HepG2 (cell line): ENCODE measurements at regions not wholly inside any gene's neighbourhood (a gene's known extent, or its start where the extent isn't known, plus 50 kb on each side); places are given as distances from the start of the nearest gene placed in this dataset.

ENCODE experiments used
- ATAC-seq: fragments of 200-7000 bp; cut with Tn5 transposase; 3 replicates; pipeline ENCODE4 v1.9.1; 2020; ENCODE audit warnings: mild to moderate bottlenecking, moderate library complexity
- BruUV-seq: library from RNA; stranded (reverse); fragments of 400-500 nt; replicated peaks from 2 replicates; lab custom pipeline; 2021; lab: Mats Ljungman, UMichigan
- CTCF ChIA-PET: fragments of 300-600 bp; formaldehyde crosslinking; extraction: SDS; loops from one replicate; lab custom pipeline; 2021; ENCODE audit warnings: low total read pairs, inconsistent platforms, low intra/inter-chr PET ratio; lab: Yijun Ruan, JAX
- POLR2A ChIA-PET: fragments of 350-600 bp; sonication (Branson Sonifier 250); formaldehyde crosslinking; loops from one replicate; lab custom pipeline; 2020; ENCODE audit warnings: antibody characterized with exemption, inconsistent platforms; lab: Yijun Ruan, JAX
- DNase-seq: peaks from one replicate; pipeline ENCODE4 v3.0.0-alpha.2; 2015; ENCODE audit warnings: low spot score
- FAIRE-seq: peaks from 3 replicates; lab custom pipeline; 2011; peaks lifted over from hg19 to GRCh38; lab: Jason Lieb, UNC
- H2AFZ ChIP-seq: one replicate; pipeline ENCODE4 v1.6.1; 2011; ENCODE audit warnings: low read length, inconsistent platforms
- H3K27ac ChIP-seq: fragments of 300-600 bp; 3 replicates; pipeline ENCODE4 v1.8.0; 2011; ENCODE audit warnings: mixed run types, mild to moderate bottlenecking, mixed read lengths, low read length, inconsistent platforms; ENCODE audit not compliant: insufficient read depth; ENCODE audit errors: extremely low read length
- H3K27me3 ChIP-seq, 2 experiments: fragments of 200-600 bp in 1 of 2; 2 replicates in 1 of 2; 3 replicates in 1 of 2; pipeline versions ENCODE4 v1.6.0 to v1.8.0; 2011; ENCODE audit warnings: low read length in 2 of 2, mild to moderate bottlenecking in 2 of 2, moderate library complexity in 2 of 2, inconsistent platforms in 1 of 2; ENCODE audit not compliant: insufficient read depth in 2 of 2, control insufficient read depth in 1 of 2
- H3K36me3 ChIP-seq, 2 experiments: fragments of 200-600 bp in 1 of 2; replicated peaks in 1 of 2; 2 replicates in 1 of 2; 3 replicates in 1 of 2; pipeline versions ENCODE4 v1.5.1 to v1.8.0; 2011; ENCODE audit warnings: low read length in 2 of 2, inconsistent platforms in 1 of 2; ENCODE audit not compliant: insufficient read depth in 2 of 2, control insufficient read depth in 1 of 2
- H3K4me1 ChIP-seq: 2 replicates; pipeline ENCODE4 v1.5.1; 2012; ENCODE audit warnings: low read length, inconsistent platforms; ENCODE audit not compliant: insufficient read depth
- H3K4me2 ChIP-seq: 2 replicates; pipeline ENCODE4 v1.6.0; 2011; ENCODE audit warnings: low read depth, low read length, inconsistent platforms
- H3K4me3 ChIP-seq, 3 experiments: fragments of 200-600 bp in 1 of 3; sonication (generic), shearing (Covaris generic) in 1 of 3; replicated peaks in 1 of 3; 2 replicates each; pipeline ENCODE4 v1.5.1; 2011 to 2016; ENCODE audit warnings: low read length in 3 of 3, inconsistent platforms in 2 of 3, low read depth in 2 of 3, mild to moderate bottlenecking in 2 of 3, control low read depth in 1 of 3, mixed read lengths in 1 of 3; ENCODE audit not compliant: insufficient read depth in 1 of 3
- H3K79me2 ChIP-seq: one replicate; pipeline ENCODE4 v1.6.1; 2011; ENCODE audit warnings: low read length, inconsistent platforms; ENCODE audit not compliant: insufficient read depth
- H3K9ac ChIP-seq: 2 replicates; pipeline ENCODE4 v1.6.0; 2011; ENCODE audit warnings: mild to moderate bottlenecking, low read depth, low read length, inconsistent platforms; ENCODE audit not compliant: insufficient read depth
- H3K9me3 ChIP-seq: 2 replicates; pipeline ENCODE4 v1.5.1; 2012; ENCODE audit warnings: mild to moderate bottlenecking, low read length
- H4K20me1 ChIP-seq: 2 replicates; pipeline ENCODE4 v1.6.0; 2011; ENCODE audit warnings: inconsistent platforms, mild to moderate bottlenecking, low read length, moderate library complexity; ENCODE audit not compliant: insufficient read depth
- CAMTA2 ChIP-seq: sonication (generic); formaldehyde crosslinking; IDR thresholded peaks from 2 replicates; pipeline ENCODE4 v1.4.0; 2020; ENCODE audit warnings: mild to moderate bottlenecking, missing genetic modification reagents, borderline replicate concordance
- DNMT3B ChIP-seq: conservative IDR thresholded peaks from 2 replicates; pipeline ENCODE4 v1.6.1; 2016; ENCODE audit warnings: missing biosample characterization, control low read depth
- KDM3A ChIP-seq: IDR thresholded peaks from 2 replicates; pipeline ENCODE4 v1.6.1; 2018; ENCODE audit warnings: low read depth, missing compliant biosample characterization
- MEIS2 ChIP-seq: sonication (generic); formaldehyde crosslinking; IDR thresholded peaks from 2 replicates; pipeline ENCODE4 v1.9.0; 2021; ENCODE audit warnings: mild to moderate bottlenecking, missing genetic modification reagents
- PRMT3 ChIP-seq: sonication (generic); formaldehyde crosslinking; IDR thresholded peaks from 2 replicates; pipeline ENCODE4 v1.8.1; 2022; ENCODE audit warnings: low read depth, mild to moderate bottlenecking, moderate library complexity, missing genetic modification reagents, borderline replicate concordance
- REXO4 ChIP-seq: sonication (generic); formaldehyde crosslinking; IDR thresholded peaks from 2 replicates; pipeline ENCODE4 v1.8.0; 2022; ENCODE audit warnings: missing genetic modification reagents, mild to moderate bottlenecking, borderline replicate concordance
- RFXAP ChIP-seq: sonication (generic); formaldehyde crosslinking; IDR thresholded peaks from 2 replicates; pipeline ENCODE4 v1.4.0; 2020; ENCODE audit warnings: missing genetic modification reagents, borderline replicate concordance
- SAFB2 ChIP-seq: sonication (generic); formaldehyde crosslinking; IDR thresholded peaks from 2 replicates; pipeline ENCODE4 v1.5.1; 2020; ENCODE audit warnings: missing genetic modification reagents, low read depth, mild to moderate bottlenecking, borderline replicate concordance
- SP1 ChIP-seq, 2 experiments: fragments of 450-650 bp in 1 of 2; sonication (generic) in 1 of 2; formaldehyde crosslinking in 1 of 2; IDR thresholded peaks; 2 replicates each; pipeline versions ENCODE4 v1.4.0 to v1.6.1; 2016 to 2020; ENCODE audit warnings: missing genetic modification reagents in 1 of 2
- SPEN ChIP-seq: sonication (generic); formaldehyde crosslinking; IDR thresholded peaks from 2 replicates; pipeline ENCODE4 v1.5.1; 2020; ENCODE audit warnings: low read depth, mild to moderate bottlenecking, missing genetic modification reagents
- SRF ChIP-seq: IDR thresholded peaks from 2 replicates; pipeline ENCODE4 v1.6.1; 2011; ENCODE audit warnings: mild to moderate bottlenecking, low read depth, low read length, moderate library complexity
- ZNF121 ChIP-seq: sonication (generic); formaldehyde crosslinking; IDR thresholded peaks from 2 replicates; pipeline ENCODE4 v1.5.0; 2020; ENCODE audit warnings: mild to moderate bottlenecking, missing genetic modification reagents
- ZNF138 ChIP-seq: sonication (generic); formaldehyde crosslinking; IDR thresholded peaks from 2 replicates; pipeline ENCODE4 v1.5.0; 2020; ENCODE audit warnings: mild to moderate bottlenecking, low read depth, missing genetic modification reagents
- ZNF562 ChIP-seq: sonication (generic); formaldehyde crosslinking; IDR thresholded peaks from 2 replicates; pipeline ENCODE4 v1.8.0; 2022; ENCODE audit warnings: missing genetic modification reagents, borderline replicate concordance
- WGBS: methylation state at CpG from one replicate; pipeline ENCODE4 v1.1.6; 2017; ENCODE audit warnings: low lambda C conversion rate; 5-methylcytosine and 5-hydroxymethylcytosine counted together
- in situ Hi-C: cut with HindIII; loops from 2 replicates; pipeline ENCODE4 v1.10.0; 2017; ENCODE audit warnings: low pct_unique_long_range_greater_than_20kb; ENCODE audit not compliant: extremely low pct_ligation_motif_present
- intact Hi-C: fragments of 100-400 bp; cut with micrococcal nuclease; formaldehyde crosslinking; loops from one replicate; pipeline ENCODE4 v1.10.0; 2022; ENCODE audit not compliant: unreplicated experiment
- TF ChIP-seq, protein P1 (sequence below): IDR thresholded peaks from 2 replicates; pipeline ENCODE4 v1.6.1; 2012; ENCODE audit warnings: inconsistent platforms
- TF ChIP-seq, protein P2 (sequence below): IDR thresholded peaks from 2 replicates; pipeline ENCODE4 v1.6.1; 2016; ENCODE audit warnings: mild to moderate bottlenecking
- TF ChIP-seq, protein P3 (sequence below): sonication (generic); formaldehyde crosslinking; IDR thresholded peaks from 2 replicates; pipeline ENCODE4 v1.8.0; 2022; ENCODE audit warnings: mild to moderate bottlenecking, missing genetic modification reagents, borderline replicate concordance
- TF ChIP-seq, protein P4 (sequence below): sonication (generic); formaldehyde crosslinking; IDR thresholded peaks from 2 replicates; pipeline ENCODE4 v1.4.0; 2020; ENCODE audit warnings: missing genetic modification reagents, mild to moderate bottlenecking, borderline replicate concordance
- TF ChIP-seq, protein P5 (sequence below): sonication (generic); formaldehyde crosslinking; IDR thresholded peaks from 2 replicates; pipeline ENCODE4 v1.5.1; 2020; ENCODE audit warnings: missing genetic modification reagents, mild to moderate bottlenecking, borderline replicate concordance

DNA sequence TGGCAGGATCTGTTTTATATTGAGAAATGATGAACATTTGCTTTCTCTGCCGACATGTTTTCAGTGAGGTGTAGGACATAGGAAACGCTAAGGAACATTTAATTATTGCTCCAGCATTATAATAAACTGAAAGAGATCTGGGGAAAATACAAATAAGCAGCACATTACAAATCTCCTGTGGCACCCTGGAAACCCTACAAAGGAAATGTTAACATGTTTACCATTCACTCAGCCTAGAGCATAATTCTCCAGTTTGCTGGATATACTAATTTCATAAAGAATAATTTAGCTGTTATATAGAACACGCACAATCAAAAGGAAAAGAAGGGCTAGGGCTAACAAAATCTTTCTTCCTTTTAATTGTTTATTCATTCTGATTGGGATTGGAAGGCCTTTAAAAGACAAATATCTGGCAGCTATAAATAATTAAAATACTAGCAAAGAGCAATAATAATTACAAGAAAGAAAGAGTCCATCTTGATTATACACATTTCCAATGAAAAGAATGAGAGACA is 299.4 kb downstream of the CRPPA start (continued):
- no peak for TF ChIP-seq ZNF562 (CRISPR knock-in tag)
- TF ChIP-seq MEIS2, result no peak
- TF ChIP-seq REXO4, result no peak
- no peak for TF ChIP-seq SRF
- TF ChIP-seq, protein P1, sequence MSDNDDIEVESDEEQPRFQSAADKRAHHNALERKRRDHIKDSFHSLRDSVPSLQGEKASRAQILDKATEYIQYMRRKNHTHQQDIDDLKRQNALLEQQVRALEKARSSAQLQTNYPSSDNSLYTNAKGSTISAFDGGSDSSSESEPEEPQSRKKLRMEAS, result no peak
- no peak for TF ChIP-seq PRMT3 (CRISPR knock-in tag)
- TF ChIP-seq, protein P2, sequence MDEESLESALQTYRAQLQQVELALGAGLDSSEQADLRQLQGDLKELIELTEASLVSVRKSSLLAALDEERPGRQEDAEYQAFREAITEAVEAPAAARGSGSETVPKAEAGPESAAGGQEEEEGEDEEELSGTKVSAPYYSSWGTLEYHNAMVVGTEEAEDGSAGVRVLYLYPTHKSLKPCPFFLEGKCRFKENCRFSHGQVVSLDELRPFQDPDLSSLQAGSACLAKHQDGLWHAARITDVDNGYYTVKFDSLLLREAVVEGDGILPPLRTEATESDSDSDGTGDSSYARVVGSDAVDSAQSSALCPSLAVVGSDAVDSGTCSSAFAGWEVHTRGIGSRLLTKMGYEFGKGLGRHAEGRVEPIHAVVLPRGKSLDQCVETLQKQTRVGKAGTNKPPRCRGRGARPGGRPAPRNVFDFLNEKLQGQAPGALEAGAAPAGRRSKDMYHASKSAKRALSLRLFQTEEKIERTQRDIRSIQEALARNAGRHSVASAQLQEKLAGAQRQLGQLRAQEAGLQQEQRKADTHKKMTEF (CRISPR knock-in tag), result no peak
- TF ChIP-seq, all 625 proteins: peak for 0

DNA sequence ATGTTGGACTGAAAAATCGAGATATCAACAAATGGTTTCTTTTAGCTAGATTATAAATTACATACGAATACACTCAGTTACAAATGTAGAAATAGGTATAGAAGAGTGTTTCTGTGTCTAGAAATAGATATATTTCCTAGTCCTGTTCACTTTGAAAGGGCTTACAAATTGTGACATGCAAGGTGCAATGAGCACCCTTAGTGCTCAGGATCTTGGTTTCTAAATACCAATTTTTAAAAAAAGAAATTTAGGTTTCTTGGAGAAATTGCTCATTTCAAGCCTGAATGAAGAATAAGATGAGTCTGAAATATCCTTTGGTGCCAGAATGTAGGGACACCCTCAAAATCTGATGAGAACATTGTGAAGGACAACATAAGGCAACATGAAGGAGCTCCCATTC is 306.0 kb downstream of the CRPPA start:
- in situ Hi-C loops, result no loop called here
- TF ChIP-seq, protein P3, sequence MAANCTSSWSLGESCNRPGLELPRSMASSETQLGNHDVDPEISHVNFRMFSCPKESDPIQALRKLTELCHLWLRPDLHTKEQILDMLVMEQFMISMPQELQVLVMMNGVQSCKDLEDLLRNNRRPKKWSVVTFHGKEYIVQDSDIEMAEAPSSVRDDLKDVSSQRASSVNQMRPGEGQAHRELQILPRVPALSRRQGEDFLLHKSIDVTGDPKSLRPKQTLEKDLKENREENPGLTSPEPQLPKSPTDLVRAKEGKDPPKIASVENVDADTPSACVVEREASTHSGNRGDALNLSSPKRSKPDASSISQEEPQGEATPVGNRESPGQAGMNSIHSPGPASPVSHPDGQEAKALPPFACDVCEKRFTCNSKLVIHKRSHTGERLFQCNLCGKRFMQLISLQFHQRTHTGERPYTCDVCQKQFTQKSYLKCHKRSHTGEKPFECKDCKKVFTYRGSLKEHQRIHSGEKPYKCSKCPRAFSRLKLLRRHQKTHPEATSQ (CRISPR knock-in tag), result no peak
- no peak for TF ChIP-seq RFXAP (CRISPR knock-in tag)
- TF ChIP-seq, protein P4, sequence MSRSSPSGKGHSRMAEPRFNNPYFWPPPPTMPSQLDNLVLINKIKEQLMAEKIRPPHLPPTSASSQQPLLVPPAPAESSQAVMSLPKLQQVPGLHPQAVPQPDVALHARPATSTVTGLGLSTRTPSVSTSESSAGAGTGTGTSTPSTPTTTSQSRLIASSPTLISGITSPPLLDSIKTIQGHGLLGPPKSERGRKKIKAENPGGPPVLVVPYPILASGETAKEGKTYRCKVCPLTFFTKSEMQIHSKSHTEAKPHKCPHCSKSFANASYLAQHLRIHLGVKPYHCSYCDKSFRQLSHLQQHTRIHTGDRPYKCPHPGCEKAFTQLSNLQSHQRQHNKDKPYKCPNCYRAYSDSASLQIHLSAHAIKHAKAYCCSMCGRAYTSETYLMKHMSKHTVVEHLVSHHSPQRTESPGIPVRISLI (CRISPR knock-in tag), result no peak
- TF ChIP-seq, protein P5, sequence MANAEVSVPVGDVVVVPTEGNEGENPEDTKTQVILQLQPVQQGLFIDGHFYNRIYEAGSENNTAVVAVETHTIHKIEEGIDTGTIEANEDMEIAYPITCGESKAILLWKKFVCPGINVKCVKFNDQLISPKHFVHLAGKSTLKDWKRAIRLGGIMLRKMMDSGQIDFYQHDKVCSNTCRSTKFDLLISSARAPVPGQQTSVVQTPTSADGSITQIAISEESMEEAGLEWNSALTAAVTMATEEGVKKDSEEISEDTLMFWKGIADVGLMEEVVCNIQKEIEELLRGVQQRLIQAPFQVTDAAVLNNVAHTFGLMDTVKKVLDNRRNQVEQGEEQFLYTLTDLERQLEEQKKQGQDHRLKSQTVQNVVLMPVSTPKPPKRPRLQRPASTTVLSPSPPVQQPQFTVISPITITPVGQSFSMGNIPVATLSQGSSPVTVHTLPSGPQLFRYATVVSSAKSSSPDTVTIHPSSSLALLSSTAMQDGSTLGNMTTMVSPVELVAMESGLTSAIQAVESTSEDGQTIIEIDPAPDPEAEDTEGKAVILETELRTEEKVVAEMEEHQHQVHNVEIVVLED, result no peak
- TF ChIP-seq SAFB2 (CRISPR knock-in tag), result no peak
- no peak for TF ChIP-seq CAMTA2 (CRISPR knock-in tag)
- no peak for TF ChIP-seq SPEN
- TF ChIP-seq SP1 (IDR thresholded peaks at IDR 0.05), result no peak
- TF ChIP-seq SP1 (CRISPR knock-in tag; IDR thresholded peaks at IDR 0.05), result no peak
- no peak for TF ChIP-seq KDM3A
- no peak for TF ChIP-seq ZNF121 (CRISPR knock-in tag)
- TF ChIP-seq DNMT3B (CRISPR knock-in tag), result no peak
- TF ChIP-seq ZNF138, result no peak

More for the DNA sequence above, 306.0 kb downstream of the CRPPA start:
- CTCF ChIA-PET, result no interaction called here
- DNase-seq (no peak), FAIRE-seq (no peak), ATAC-seq (no peak)
- no peaks in the 10 kb centered on the region for H3K36me3 ChIP-seq
- no peaks in the 10 kb centered on the region for H4K20me1 ChIP-seq
- H3K9ac ChIP-seq, result no peak overlapping the region
- no peak overlapping the region for H3K27ac ChIP-seq
- 1% methylated on average over 2 of the region's 2 CpGs for WGBS
- H3K9me3 ChIP-seq, result peaks cover 60% of the 10 kb centered on the region
- no peak overlapping the region for H2AFZ ChIP-seq
- no peaks in the 10 kb centered on the region for H3K79me2 ChIP-seq
- no peak overlapping the region for H3K4me2 ChIP-seq
- no peaks in the 10 kb centered on the region for H3K27me3 ChIP-seq
- intact Hi-C loops, result no loop called here
- POLR2A ChIA-PET, result no interaction called here
- H3K4me1 ChIP-seq, result no peaks in the 10 kb centered on the region
- no peak overlapping the region for H3K4me3 ChIP-seq
- BruUV-seq, result no TSS peak
